Pancreas (tissue), 10 donors: ENCODE measurements at regions not wholly inside any gene's neighbourhood (a gene's known extent, or its start where the extent isn't known, plus 50 kb on each side); places are given as distances from the start of the nearest gene placed in this dataset.

Experiments
- ATAC-seq, 4 donors: fragments of 200-7000 bp; cut with Tn5 transposase; one replicate each; pipeline versions ENCODE4 v1.8.0 to v1.9.1; 2020; ENCODE audit warnings: mild to moderate bottlenecking in 4 of 4, moderate library complexity in 4 of 4
- DNase-seq, 6 donors: peaks; one replicate each; pipeline ENCODE4 v3.0.0-alpha.2; 2020
- FAIRE-seq: peaks from 2 replicates; lab custom pipeline; 2012; peaks lifted over from hg19 to GRCh38; lab: Jason Lieb, UNC
- H3K27ac ChIP-seq, 4 donors: fragments of 200-600 bp; sonication (generic); 1 replicate in 3 of 4; 2 replicates in 1 of 4; pipeline versions ENCODE4 v1.5.0 to v1.8.0; 2020
- H3K27me3 ChIP-seq, 4 donors: fragments of 200-600 bp; one replicate each; pipeline ENCODE4 v1.8.0; 2021
- H3K36me3 ChIP-seq, 3 donors: fragments of 200-600 bp; sonication (generic) in 1 of 3; one replicate each; pipeline versions ENCODE4 v1.5.0 to v1.8.0; 2020 to 2021
- H3K4me1 ChIP-seq, 3 donors: fragments of 200-600 bp; one replicate each; pipeline ENCODE4 v1.8.0; 2021
- H3K4me3 ChIP-seq, 4 donors: fragments of 200-600 bp; sonication (generic) in 2 of 4; one replicate each; pipeline versions ENCODE4 v1.5.0 to v1.8.0; 2020 to 2021
- H3K9me3 ChIP-seq, 4 donors: fragments of 200-600 bp; one replicate each; pipeline ENCODE4 v1.8.0; 2021
- CTCF ChIP-seq, 4 donors: fragments of 200-600 bp; sonication (generic) in 3 of 4; IDR thresholded peaks; one replicate each; pipeline versions ENCODE4 v1.5.0 to v1.8.0; 2021; ENCODE audit warnings: antibody characterized with exemption in 4 of 4
- WGBS, 2 donors: extraction: QIAGEN DNeasy Blood & Tissue Kit; methylation state at CpG; one replicate each; pipeline ENCODE4 v1.1.7; 2013; 5-methylcytosine and 5-hydroxymethylcytosine counted together
- intact Hi-C, 3 donors: fragments of 100-400 bp; cut with DNase I; formaldehyde crosslinking; loops; one replicate each; pipeline versions ENCODE4 v1.11.1 to v1.14.2; 2022
- donor health status: healthy with polysubstance abuse.
- donor health status: DM: no; HTN: no; CAD: no; lungs with moderate emphysema.
- donor health status: DM: no; HTN: no; CAD: no.
- donor health status: control.
- donor health status: control.
- donor health status: Bipolar disorder and iron deficiency.
- donor health status: DM: yes; HTN: yes; CAD: no.
- donor health status: DM: no; HTN: no; CAD: no.
- donor health status: DM: no; HTN: no; CAD: no.
- donor health status: DM: yes; HTN: yes; CAD: no.

- intact Hi-C loops, result no loop called here
- DNase-seq, result no peak
- no peak for FAIRE-seq
Observed at GRCh38 chr18:44321868-44322590, 358.7 kb upstream of the SETBP1 start.

GRCh38 chr18:44323125-44323524 is 357.6 kb upstream of the SETBP1 start:
- no peak overlapping the region for H3K4me3 ChIP-seq

More at GRCh38 chr18:44321868-44322590, 358.7 kb upstream of the SETBP1 start:
- no peak for ATAC-seq
- no peaks in the 10 kb centered on the region for H3K4me1 ChIP-seq
- H3K4me3 ChIP-seq, result no peak overlapping the region
- H3K27me3 ChIP-seq, result no peaks in the 10 kb centered on the region
- no peaks in the 10 kb centered on the region for H3K36me3 ChIP-seq
- no peak for TF ChIP-seq CTCF (IDR thresholded peaks at IDR 0.05)
- 73 to 84% methylated on average over 7 of the region's 7 CpGs for WGBS, 2 donors
- H3K27ac ChIP-seq, result no peak overlapping the region
- H3K9me3 ChIP-seq, result no peaks in the 10 kb centered on the region

GRCh38 chr18:44324361-44324760 is 356.3 kb upstream of the SETBP1 start:
- no peak overlapping the region for H3K4me3 ChIP-seq
- H3K36me3 ChIP-seq, result no peaks in the 10 kb centered on the region
- H3K4me1 ChIP-seq, result no peaks in the 10 kb centered on the region
- FAIRE-seq (no peak), ATAC-seq (no peak), DNase-seq (no peak)
- no peak for TF ChIP-seq CTCF (IDR thresholded peaks at IDR 0.05)
- no peaks in the 10 kb centered on the region for H3K9me3 ChIP-seq
- intact Hi-C loops, result no loop called here
- no peak overlapping the region for H3K27ac ChIP-seq
- WGBS, 2 donors, result 71 to 83% methylated on average over 2 of the region's 2 CpGs
- H3K27me3 ChIP-seq, result no peaks in the 10 kb centered on the region

More at GRCh38 chr18:44323125-44323524, 357.6 kb upstream of the SETBP1 start:
- Histone ChIP-seq H3K27me3 (no peaks in the 10 kb centered on the region), H3K4me1 (no peaks in the 10 kb centered on the region), H3K9me3 (no peaks in the 10 kb centered on the region), H3K36me3 (no peaks in the 10 kb centered on the region), H3K27ac (no peak overlapping the region)
- no peak for TF ChIP-seq CTCF (IDR thresholded peaks at IDR 0.05)
- ATAC-seq (no peak), DNase-seq (no peak), FAIRE-seq (no peak)
- intact Hi-C loops, result no loop called here

GRCh38 chr18:44325903-44326635 is 354.6 kb upstream of the SETBP1 start:
- peak in 3 of 4 donors; percentile 29 to 55 (median 48) for TF ChIP-seq CTCF (IDR thresholded peaks at IDR 0.05)
- no peaks in the 10 kb centered on the region for H3K36me3 ChIP-seq
- FAIRE-seq (no peak), ATAC-seq (peak in 3 of 4 donors; percentile 61 to 71 (median 63)), DNase-seq (peak in 5 of 6 donors; percentile 40 to 77 (median 60))
- H3K27ac ChIP-seq, result no peak overlapping the region
- no peaks in the 10 kb centered on the region for H3K27me3 ChIP-seq
- H3K9me3 ChIP-seq, result no peaks in the 10 kb centered on the region
- no peaks in the 10 kb centered on the region for H3K4me1 ChIP-seq
- intact Hi-C loops, result no loop called here
- H3K4me3 ChIP-seq, result no peak overlapping the region
- 31 to 42% methylated on average over 4 of the region's 4 CpGs for WGBS, 2 donors
